Naive thymus-derived CD8-positive, alpha-beta T cell (primary cell): ENCODE measurements at regions not wholly inside any gene's neighbourhood (a gene's known extent, or its start where the extent isn't known, plus 50 kb on each side); places are given as distances from the start of the nearest gene placed in this dataset.
A peak's percentile ranks its signal among the peaks of the same experiment; 100 is the strongest.

Experiments
- ATAC-seq, 2 donors: fragments of 150-1000 bp; cut with Tn5 transposase in 1 of 2; sonication (Bioruptor Pico), chemical (Tn5 transposase) in 1 of 2; 1 replicate in 1 of 2; 2 replicates in 1 of 2; pipeline ENCODE4 v1.10.0; 2021; ENCODE audit warnings: mild to moderate bottlenecking in 2 of 2, moderate library complexity in 2 of 2
- POLR2A ChIA-PET: fragments of 350-600 bp; sonication (Branson Sonifier 250); formaldehyde crosslinking; loops from one replicate; lab custom pipeline; 2021; ENCODE audit warnings: antibody characterized with exemption; lab: Charles Lee
- DNase-seq, 10 donors: peaks; one replicate each; pipeline versions ENCODE4 v3.0.0 to v3.0.0-alpha.2; 2020 to 2022
- H3K27ac Mint-ChIP-seq, 10 donors: one replicate each; pipeline ENCODE4 v1.8.0; 2020 to 2022; ENCODE audit warnings: mild to moderate bottlenecking in 10 of 10, mixed read lengths in 10 of 10, moderate library complexity in 4 of 10, inconsistent platforms in 1 of 10
- H3K27me3 Mint-ChIP-seq, 5 donors: one replicate each; pipeline ENCODE4 v1.8.0; 2021 to 2022; ENCODE audit warnings: mixed read lengths in 5 of 5
- H3K36me3 Mint-ChIP-seq, 3 donors: one replicate each; pipeline ENCODE4 v1.8.0; 2020 to 2022; ENCODE audit warnings: mixed read lengths in 3 of 3, mild to moderate bottlenecking in 2 of 3, inconsistent platforms in 1 of 3
- H3K4me1 Mint-ChIP-seq, 4 donors: one replicate each; pipeline ENCODE4 v1.8.0; 2021 to 2022; ENCODE audit warnings: mixed read lengths in 4 of 4
- H3K4me3 Mint-ChIP-seq, 10 donors: one replicate each; pipeline ENCODE4 v1.8.0; 2020 to 2022; ENCODE audit warnings: mild to moderate bottlenecking in 10 of 10, mixed read lengths in 10 of 10, moderate library complexity in 6 of 10, inconsistent platforms in 1 of 10
- H3K9me3 Mint-ChIP-seq, 9 donors: one replicate each; pipeline ENCODE4 v1.8.0; 2020 to 2022; ENCODE audit warnings: mixed read lengths in 9 of 9, mild to moderate bottlenecking in 3 of 9, inconsistent platforms in 1 of 9, moderate library complexity in 1 of 9

DNA sequence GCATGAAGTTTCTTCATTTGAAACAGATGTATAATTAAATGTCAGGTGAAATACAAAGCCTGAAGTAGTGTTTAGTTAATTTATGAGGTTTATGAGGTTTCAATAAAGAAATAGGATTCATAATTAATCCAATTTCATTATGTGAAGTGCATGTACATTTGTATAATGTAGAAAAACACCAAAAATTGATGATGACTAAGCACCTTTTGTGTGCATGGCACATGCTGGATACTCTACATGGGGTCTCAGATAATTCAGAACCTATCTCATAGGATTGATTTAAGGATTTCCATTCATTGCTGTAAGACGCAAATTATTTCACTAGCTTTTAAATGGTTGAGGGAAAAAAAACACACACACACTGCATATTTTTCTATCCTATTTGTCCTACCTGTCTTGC, 143.9 kb downstream of the ESM1 start:
- POLR2A ChIA-PET = no interaction called here
- Mint-ChIP-seq H3K4me3 (no peak overlapping the region), H3K27ac (no peak overlapping the region), H3K4me1 (peaks cover 4 to 11% (median 5%) of the 10 kb centered on the region in 4 donors), H3K9me3 (no peaks in the 10 kb centered on the region), H3K36me3 (no peaks in the 10 kb centered on the region), H3K27me3 (peaks cover 0 to 5% (median 0%) of the 10 kb centered on the region in 5 donors)
- DNase-seq (no peak), ATAC-seq (no peak)

DNA sequence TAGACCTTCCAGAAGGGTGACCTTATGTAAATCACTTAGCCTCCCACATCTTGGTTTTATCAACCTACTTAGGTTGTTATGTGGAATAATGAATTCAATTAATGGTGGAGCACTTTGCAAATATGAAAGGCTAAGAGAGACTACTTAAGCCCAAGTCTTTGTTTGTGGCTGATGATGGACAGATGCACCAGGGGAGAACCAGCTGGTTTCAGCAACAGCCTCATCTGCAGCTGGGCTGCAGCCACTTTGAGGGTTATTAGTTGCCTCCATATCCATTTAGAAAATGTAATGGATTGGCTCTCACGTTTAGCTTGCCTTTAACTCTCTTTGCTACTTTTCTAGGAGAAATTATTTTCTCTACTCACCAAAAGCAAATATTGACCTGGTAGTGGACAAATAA, 146.6 kb downstream of the ESM1 start:
- POLR2A ChIA-PET = interaction anchor here (0.7 kb wide), 1 partner anchor 192 kb away, joined by 3 read pairs; no protein-coding TSS in a partner anchor
- no peak for DNase-seq
- Mint-ChIP-seq H3K4me1 (peaks cover 2 to 8% (median 5%) of the 10 kb centered on the region in 4 donors), H3K36me3 (no peaks in the 10 kb centered on the region), H3K27me3 (peaks cover 0 to 5% (median 0%) of the 10 kb centered on the region in 5 donors), H3K4me3 (no peak overlapping the region), H3K27ac (no peak overlapping the region), H3K9me3 (no peaks in the 10 kb centered on the region)
- no peak for ATAC-seq

DNA sequence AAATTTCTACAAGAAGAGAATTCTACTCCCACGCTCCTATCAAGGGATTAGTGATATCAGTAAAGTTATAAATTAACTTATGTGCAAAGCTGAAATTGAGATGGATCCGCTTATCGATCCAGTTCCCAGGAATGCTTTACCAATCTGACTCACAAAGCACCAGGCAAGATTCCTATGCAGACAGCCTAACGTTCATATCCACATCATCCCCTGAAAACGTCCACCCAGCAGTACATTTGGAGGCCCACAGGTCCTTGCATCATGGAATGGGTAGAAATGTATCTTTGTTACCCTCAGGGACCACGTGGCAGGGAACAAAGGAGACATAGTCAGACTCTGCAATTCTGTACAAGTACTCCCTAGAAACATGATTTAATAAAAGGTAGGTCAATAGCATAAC, 147.4 kb downstream of the ESM1 start:
- ATAC-seq (no peak), DNase-seq (no peak)
- no peaks in the 10 kb centered on the region for H3K9me3 Mint-ChIP-seq
- H3K4me1 Mint-ChIP-seq = peaks cover 2 to 16% (median 10%) of the 10 kb centered on the region in 4 donors
- no peak overlapping the region for H3K4me3 Mint-ChIP-seq
- H3K27ac Mint-ChIP-seq = no peak overlapping the region
- no peaks in the 10 kb centered on the region for H3K36me3 Mint-ChIP-seq
- peaks cover 0 to 5% (median 0%) of the 10 kb centered on the region in 5 donors for H3K27me3 Mint-ChIP-seq
- POLR2A ChIA-PET = no interaction called here

DNA sequence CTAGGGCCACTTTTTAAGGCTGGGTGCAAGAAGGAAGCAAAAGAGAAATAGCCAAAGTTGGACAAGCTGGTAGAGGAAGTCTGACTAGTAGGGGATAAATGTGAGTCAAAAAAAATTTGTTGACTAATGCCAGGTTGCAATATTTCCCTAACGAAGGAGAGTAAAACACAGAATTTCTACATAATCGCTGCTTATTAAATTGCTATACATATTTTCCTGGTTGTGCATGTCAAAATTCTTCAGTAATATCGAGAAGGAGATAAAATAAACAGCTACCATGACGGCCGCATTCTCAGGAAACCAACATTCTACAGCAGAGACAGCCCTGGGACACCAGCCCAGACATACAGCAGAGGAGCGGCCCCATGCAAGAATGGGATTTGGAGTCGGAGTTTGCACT, 148.3 kb downstream of the ESM1 start:
- POLR2A ChIA-PET = no interaction called here
- Mint-ChIP-seq H3K36me3 (no peaks in the 10 kb centered on the region), H3K27me3 (peaks cover 0 to 5% (median 0%) of the 10 kb centered on the region in 5 donors), H3K27ac (no peak overlapping the region), H3K4me1 (peaks cover 2 to 19% (median 10%) of the 10 kb centered on the region in 4 donors), H3K4me3 (no peak overlapping the region), H3K9me3 (no peaks in the 10 kb centered on the region)
- DNase-seq (no peak), ATAC-seq (no peak)

DNA sequence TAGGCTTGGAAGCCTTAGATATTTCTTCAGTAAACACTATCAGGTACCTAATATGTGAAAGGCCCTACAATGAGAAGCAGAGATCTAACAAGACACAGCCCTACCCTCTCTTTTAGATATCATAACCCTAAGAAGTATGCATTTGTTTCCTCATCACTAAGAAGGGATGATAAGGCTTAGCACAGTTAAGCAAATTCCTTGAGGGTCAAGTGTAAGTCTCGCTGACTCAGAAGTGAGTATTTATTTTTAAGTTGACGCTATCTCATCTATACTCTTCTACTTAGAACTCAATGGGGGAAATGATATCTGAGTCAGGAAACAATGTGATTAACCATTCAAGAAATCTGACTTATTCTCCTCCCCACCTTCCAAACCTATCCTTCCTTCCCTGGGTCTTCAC, 149.7 kb downstream of the ESM1 start:
- Mint-ChIP-seq H3K4me3 (no peak overlapping the region), H3K27ac (no peak overlapping the region), H3K27me3 (peaks cover 0 to 5% (median 0%) of the 10 kb centered on the region in 5 donors), H3K4me1 (peaks cover 5 to 19% (median 10%) of the 10 kb centered on the region in 4 donors), H3K9me3 (no peaks in the 10 kb centered on the region), H3K36me3 (no peaks in the 10 kb centered on the region)
- ATAC-seq (no peak), DNase-seq (no peak)
- POLR2A ChIA-PET = no interaction called here

DNA sequence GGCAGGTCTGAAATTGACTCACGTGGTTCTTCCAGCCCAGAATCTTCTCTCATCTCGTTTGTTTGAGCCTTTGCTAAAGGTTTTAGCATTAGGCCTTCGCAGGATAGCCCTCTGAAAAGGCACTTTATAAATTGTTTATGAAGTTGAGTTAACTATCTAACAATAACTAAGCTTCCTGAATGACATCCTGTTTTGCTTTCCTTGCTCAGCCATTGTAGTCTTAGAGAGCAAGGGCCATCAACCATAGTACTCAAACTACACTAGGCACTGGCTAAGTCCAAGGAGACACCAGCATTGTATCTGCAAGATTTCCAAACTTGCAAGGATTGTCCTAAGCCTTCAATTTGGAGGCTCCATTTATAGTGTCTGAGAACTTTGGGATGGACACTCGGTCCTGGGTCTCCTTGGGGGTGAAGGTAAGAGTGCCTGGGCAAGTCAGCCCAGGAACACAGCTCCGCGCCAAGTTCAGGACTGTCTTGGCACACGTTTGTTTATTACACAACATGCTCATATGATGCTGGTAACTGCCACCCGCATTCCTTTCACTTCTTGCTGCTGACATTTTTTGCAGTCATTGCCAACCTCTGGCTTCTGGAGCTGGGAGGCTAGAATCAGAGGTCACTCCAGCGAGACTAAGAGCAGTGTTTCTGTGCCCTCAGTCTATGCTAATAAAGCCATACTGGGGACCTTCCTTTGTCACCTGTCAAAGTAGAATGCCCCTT, 151.1 kb downstream of the ESM1 start:
- ATAC-seq = no peak
- Mint-ChIP-seq H3K9me3 (no peaks in the 10 kb centered on the region), H3K4me1 (peaks cover 5 to 19% (median 10%) of the 10 kb centered on the region in 4 donors), H3K36me3 (no peaks in the 10 kb centered on the region), H3K27me3 (peaks cover 0 to 5% (median 0%) of the 10 kb centered on the region in 5 donors), H3K27ac (peak overlapping the region in 2 of 10 donors; percentile 35 to 66), H3K4me3 (no peak overlapping the region)
- DNase-seq = no peak
- POLR2A ChIA-PET = interaction anchor here (1.5 kb wide), 1 partner anchor 317 kb away, joined by 3 read pairs; the partner anchor contains the start of gene SNX18

DNA sequence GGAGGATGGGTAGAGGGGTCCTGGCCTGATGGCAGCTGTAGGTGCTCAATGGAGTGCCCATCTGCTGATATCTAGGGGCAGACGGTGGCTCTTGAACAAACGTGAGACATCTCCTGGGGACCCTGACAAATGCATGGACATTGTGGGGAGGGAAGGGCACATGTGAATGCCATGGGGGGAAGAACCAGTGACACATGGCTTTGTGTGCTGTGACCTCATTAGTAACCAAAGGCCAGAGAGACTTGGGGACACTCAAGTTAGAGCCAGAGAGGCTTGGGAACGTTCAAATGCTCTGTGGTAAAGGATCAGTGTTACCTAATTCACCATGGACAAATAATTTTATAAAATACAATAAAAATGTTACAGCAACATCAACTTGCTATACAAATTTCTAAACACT, 151.8 kb downstream of the ESM1 start:
- no peak overlapping the region for H3K27ac Mint-ChIP-seq

DNA sequence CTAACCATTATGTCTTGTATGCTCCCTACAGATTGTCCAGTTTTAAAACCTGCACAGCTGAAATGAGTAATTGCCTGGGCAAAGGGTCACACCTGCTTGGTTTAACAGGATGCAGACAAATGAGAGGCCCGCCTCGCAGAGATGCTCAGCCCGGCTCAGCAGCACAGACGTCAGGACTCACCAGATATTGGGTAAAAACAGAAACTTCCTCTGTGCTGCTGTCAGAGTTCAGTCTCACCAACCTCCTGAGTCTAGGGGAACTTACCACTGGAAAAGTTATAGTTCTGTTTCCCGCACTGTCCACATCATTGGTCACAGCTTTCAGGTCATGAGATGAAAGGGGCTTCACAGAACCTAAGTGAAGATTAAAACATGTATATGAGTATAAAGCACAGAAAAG, 152.5 kb downstream of the ESM1 start:
- no peak overlapping the region for H3K4me3 Mint-ChIP-seq
- peak overlapping the region in 1 of 10 donors; percentile 33 for H3K27ac Mint-ChIP-seq
- POLR2A ChIA-PET = interaction anchor here (1.6 kb wide), 1 partner anchor 187 kb away, joined by 4 read pairs; no protein-coding TSS in a partner anchor
- no peaks in the 10 kb centered on the region for H3K9me3 Mint-ChIP-seq
- H3K4me1 Mint-ChIP-seq = peaks cover 5 to 19% (median 10%) of the 10 kb centered on the region in 4 donors
- DNase-seq (peak in 1 of 10 donors; percentile 8), ATAC-seq (no peak)
- no peaks in the 10 kb centered on the region for H3K27me3 Mint-ChIP-seq
- no peaks in the 10 kb centered on the region for H3K36me3 Mint-ChIP-seq

More for the DNA sequence above, 151.8 kb downstream of the ESM1 start:
- DNase-seq = no peak
- no peak for ATAC-seq
- peaks cover 0 to 5% (median 0%) of the 10 kb centered on the region in 5 donors for H3K27me3 Mint-ChIP-seq
- H3K36me3 Mint-ChIP-seq = no peaks in the 10 kb centered on the region
- no peak overlapping the region for H3K4me3 Mint-ChIP-seq
- peaks cover 5 to 19% (median 10%) of the 10 kb centered on the region in 4 donors for H3K4me1 Mint-ChIP-seq
- POLR2A ChIA-PET = interaction anchor here (1.5 kb wide), 1 partner anchor 316 kb away, joined by 3 read pairs; the partner anchor contains the start of gene SNX18
- no peaks in the 10 kb centered on the region for H3K9me3 Mint-ChIP-seq

DNA sequence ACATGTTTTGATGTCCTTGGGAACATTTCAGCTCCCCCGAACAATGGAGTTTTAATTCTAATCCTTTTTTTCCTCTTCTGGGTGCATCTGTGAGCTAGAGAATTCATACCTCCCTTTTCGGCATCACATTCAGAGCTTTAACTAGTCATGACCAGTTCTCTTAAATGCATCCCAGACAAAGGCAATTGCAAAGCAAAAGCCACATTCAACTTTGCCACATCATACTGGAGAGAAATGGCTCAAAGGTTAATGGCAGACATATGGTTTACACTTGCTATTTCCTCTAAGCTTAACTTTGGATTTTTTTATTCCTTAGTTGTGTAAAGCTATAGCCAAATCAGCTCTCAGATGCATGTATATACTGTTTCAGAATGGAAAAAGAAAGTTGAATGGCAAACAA, 153.3 kb downstream of the ESM1 start:
- DNase-seq (no peak), ATAC-seq (no peak)
- Mint-ChIP-seq H3K4me3 (no peak overlapping the region), H3K27me3 (no peaks in the 10 kb centered on the region), H3K36me3 (no peaks in the 10 kb centered on the region), H3K9me3 (peaks cover 0 to under 1% (median 0%) of the 10 kb centered on the region in 9 donors), H3K4me1 (peaks cover 5 to 19% (median 10%) of the 10 kb centered on the region in 4 donors), H3K27ac (no peak overlapping the region)
- POLR2A ChIA-PET = interaction anchor here (1.6 kb wide), 1 partner anchor 186 kb away, joined by 4 read pairs; no protein-coding TSS in a partner anchor

DNA sequence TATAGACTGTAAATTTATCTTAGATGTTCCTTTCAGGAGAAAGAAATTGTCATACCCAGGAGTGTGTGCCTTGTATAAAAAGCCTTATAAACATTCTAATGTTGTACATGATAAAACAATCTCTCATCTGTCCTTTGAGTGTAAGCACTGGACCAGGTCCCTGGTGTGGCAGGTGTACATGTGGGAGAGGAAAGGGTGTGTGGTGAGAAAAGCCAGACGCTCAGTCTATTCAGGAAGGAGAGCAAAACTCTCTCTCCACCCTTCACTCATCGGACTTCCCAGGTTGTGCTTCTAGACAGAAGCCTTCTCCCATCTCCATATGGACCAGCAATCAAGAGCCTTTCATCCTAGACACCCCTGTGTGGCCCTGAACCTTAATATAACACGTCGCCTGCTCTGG, 154.2 kb downstream of the ESM1 start:
- ATAC-seq = no peak
- POLR2A ChIA-PET = no interaction called here
- Mint-ChIP-seq H3K27ac (no peak overlapping the region), H3K27me3 (no peaks in the 10 kb centered on the region), H3K36me3 (no peaks in the 10 kb centered on the region), H3K9me3 (peaks cover 0 to 2% (median 0%) of the 10 kb centered on the region in 9 donors), H3K4me1 (peaks cover 5 to 19% (median 10%) of the 10 kb centered on the region in 4 donors), H3K4me3 (no peak overlapping the region)
- no peak for DNase-seq

DNA sequence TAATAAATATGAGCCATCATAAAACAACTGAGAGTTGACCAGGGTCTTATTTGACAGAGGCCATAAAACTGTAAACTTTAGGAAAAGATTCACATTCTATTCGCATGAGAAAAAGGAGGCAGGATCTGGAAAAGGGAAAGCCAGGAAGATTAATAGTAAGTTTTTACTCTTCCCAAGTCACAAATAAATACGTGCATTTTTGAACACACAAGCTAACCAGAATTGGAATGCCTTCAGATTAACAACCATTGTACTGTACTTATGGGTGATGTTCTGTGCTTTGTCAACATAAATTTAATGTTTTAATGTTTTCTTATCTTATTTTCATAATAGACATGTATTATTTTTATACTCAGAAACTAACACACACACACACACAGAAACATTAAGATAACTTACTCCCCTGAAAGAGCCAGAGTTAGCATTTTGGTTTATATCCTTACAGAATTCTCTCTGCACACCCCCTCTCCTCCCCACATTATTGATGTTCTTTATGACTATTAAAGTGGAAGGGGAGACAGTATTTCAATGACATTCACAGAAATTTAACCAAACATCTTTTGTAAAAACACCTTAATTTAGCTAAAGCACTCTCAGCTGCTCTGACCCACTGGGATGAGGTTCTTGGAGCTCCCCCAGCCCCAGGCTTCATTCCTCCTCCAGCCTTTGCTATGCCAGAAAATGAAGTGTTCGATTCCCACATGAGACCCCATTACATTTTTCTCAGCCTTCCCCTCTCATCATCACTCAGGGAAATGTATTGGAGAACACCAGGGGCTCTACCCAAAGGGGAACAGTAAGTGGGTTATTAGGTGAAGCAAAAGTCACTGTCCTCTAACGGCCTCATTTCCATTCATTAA, 155.5 kb downstream of the ESM1 start:
- POLR2A ChIA-PET = no interaction called here
- H3K4me3 Mint-ChIP-seq = no peak overlapping the region
- ATAC-seq = no peak
- peaks cover 0 to 5% (median 0%) of the 10 kb centered on the region in 5 donors for H3K27me3 Mint-ChIP-seq
- H3K27ac Mint-ChIP-seq = no peak overlapping the region
- H3K4me1 Mint-ChIP-seq = peaks cover 5 to 19% (median 10%) of the 10 kb centered on the region in 4 donors
- H3K9me3 Mint-ChIP-seq = peaks cover 0 to 2% (median 0%) of the 10 kb centered on the region in 9 donors
- H3K36me3 Mint-ChIP-seq = no peaks in the 10 kb centered on the region
- no peak for DNase-seq

DNA sequence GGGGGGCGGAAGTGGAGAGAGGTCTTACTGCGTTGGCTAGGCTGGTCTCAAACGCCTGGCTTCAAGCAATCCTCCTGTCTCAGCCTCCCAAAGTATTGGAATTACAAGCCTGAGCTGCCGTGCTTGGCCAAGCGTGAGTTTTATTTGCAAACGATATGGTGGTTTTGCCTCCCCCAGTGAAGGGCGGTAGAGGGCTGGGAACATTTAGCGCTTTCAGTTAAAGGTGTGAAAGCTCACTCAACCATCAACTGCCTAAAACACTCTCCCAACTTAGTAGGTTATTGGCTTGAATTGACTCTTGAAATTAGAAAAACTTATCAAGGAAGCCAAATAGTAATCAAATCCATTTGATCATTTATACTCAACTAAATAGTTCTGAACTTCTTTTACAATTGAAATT, 156.3 kb downstream of the ESM1 start:
- no peak overlapping the region for H3K27ac Mint-ChIP-seq
- no peaks in the 10 kb centered on the region for H3K36me3 Mint-ChIP-seq
- H3K27me3 Mint-ChIP-seq = peaks cover 0 to 5% (median 0%) of the 10 kb centered on the region in 5 donors
- ATAC-seq (no peak), DNase-seq (no peak)
- H3K4me1 Mint-ChIP-seq = peaks cover 5 to 13% (median 8%) of the 10 kb centered on the region in 4 donors
- H3K9me3 Mint-ChIP-seq = peaks cover 0 to 2% (median 0%) of the 10 kb centered on the region in 9 donors
- H3K4me3 Mint-ChIP-seq = no peak overlapping the region
- POLR2A ChIA-PET = no interaction called here
